ENCODE measurements at regions not wholly inside any gene's neighbourhood (a gene's known extent, or its start where the extent isn't known, plus 50 kb on each side); places are given as distances from the start of the nearest gene placed in this dataset.

DNA sequence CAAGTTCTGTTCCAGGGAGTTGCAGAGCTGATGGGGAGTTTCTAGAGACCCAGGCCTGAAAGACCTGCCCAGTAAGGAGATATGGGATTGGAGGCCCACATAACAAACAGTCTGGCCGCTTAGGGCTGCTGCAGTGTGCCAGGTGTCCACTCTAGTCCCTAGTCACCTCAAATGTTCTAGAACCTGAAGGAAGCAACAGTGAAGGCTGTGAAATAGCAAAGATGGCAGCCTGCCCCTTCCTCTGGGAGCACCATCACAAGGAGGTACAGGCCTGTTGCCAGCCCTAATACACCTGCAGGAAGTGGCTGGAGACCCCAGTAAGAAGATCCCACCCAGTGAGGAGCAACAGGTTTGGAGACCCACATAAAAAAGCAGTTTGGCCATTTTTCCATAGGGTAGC lies 783.8 kb upstream of the EDIL3 start:
- TF ChIP-seq, protein P1, sequence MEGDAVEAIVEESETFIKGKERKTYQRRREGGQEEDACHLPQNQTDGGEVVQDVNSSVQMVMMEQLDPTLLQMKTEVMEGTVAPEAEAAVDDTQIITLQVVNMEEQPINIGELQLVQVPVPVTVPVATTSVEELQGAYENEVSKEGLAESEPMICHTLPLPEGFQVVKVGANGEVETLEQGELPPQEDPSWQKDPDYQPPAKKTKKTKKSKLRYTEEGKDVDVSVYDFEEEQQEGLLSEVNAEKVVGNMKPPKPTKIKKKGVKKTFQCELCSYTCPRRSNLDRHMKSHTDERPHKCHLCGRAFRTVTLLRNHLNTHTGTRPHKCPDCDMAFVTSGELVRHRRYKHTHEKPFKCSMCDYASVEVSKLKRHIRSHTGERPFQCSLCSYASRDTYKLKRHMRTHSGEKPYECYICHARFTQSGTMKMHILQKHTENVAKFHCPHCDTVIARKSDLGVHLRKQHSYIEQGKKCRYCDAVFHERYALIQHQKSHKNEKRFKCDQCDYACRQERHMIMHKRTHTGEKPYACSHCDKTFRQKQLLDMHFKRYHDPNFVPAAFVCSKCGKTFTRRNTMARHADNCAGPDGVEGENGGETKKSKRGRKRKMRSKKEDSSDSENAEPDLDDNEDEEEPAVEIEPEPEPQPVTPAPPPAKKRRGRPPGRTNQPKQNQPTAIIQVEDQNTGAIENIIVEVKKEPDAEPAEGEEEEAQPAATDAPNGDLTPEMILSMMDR (IDR thresholded peaks at IDR 0.05; ENCODE audit: unreplicated experiment), result no peak
- no peak overlapping the region for H3K4me3 Mint-ChIP-seq (ENCODE audit: low read depth, unreplicated experiment)
- DNase-seq, result no peak
- no peaks in the 10 kb centered on the region for H3K27me3 Mint-ChIP-seq (ENCODE audit: unreplicated experiment)
- peaks cover 3% of the 10 kb centered on the region for H3K9me3 Mint-ChIP-seq (ENCODE audit: low read depth, unreplicated experiment)
- no peaks in the 10 kb centered on the region for H3K4me1 Mint-ChIP-seq (ENCODE audit: low read depth, unreplicated experiment)
- intact Hi-C loops (cut with micrococcal nuclease; ENCODE audit: unreplicated experiment), result no loop called here
- H3K27ac Mint-ChIP-seq (ENCODE audit: unreplicated experiment), result no peak overlapping the region
- no TSS peak for BruUV-seq (replicated peaks)
- CTCF ChIA-PET, result no interaction called here
- H3K36me3 Mint-ChIP-seq (ENCODE audit: insufficient read depth, unreplicated experiment), result no peaks in the 10 kb centered on the region

DNA sequence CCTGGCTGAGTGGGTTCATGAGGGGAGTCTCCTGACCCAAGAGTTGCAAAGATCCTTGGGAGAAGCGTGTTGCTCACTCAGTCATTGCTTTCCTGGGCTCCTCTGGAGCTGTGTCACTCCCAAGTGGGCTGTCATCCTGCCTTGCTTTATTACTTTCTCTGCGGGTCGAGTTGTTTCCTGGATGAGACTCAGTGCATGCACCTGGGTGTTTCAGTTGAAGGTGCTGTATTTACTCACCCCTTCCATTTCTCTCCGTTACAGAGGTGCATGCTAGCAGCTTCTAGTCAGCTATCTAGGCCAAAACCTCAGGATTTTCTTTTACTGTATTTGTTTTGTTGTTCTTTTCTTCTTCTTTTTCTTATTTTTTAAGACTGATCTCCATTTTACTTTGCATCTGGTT lies 785.5 kb upstream of the EDIL3 start:
- intact Hi-C loops (cut with micrococcal nuclease; ENCODE audit: unreplicated experiment), result no loop called here
- TF ChIP-seq, protein P1 (IDR thresholded peaks at IDR 0.05; ENCODE audit: unreplicated experiment), result no peak
- H3K4me1 Mint-ChIP-seq (ENCODE audit: low read depth, unreplicated experiment), result no peaks in the 10 kb centered on the region
- no peaks in the 10 kb centered on the region for H3K36me3 Mint-ChIP-seq (ENCODE audit: insufficient read depth, unreplicated experiment)
- no peak overlapping the region for H3K27ac Mint-ChIP-seq (ENCODE audit: unreplicated experiment)
- no peak for DNase-seq
- BruUV-seq (replicated peaks), result no TSS peak
- CTCF ChIA-PET, result no interaction called here
- H3K4me3 Mint-ChIP-seq (ENCODE audit: low read depth, unreplicated experiment), result no peak overlapping the region
- H3K27me3 Mint-ChIP-seq (ENCODE audit: unreplicated experiment), result no peaks in the 10 kb centered on the region
- H3K9me3 Mint-ChIP-seq (ENCODE audit: low read depth, unreplicated experiment), result peaks cover 2% of the 10 kb centered on the region

DNA sequence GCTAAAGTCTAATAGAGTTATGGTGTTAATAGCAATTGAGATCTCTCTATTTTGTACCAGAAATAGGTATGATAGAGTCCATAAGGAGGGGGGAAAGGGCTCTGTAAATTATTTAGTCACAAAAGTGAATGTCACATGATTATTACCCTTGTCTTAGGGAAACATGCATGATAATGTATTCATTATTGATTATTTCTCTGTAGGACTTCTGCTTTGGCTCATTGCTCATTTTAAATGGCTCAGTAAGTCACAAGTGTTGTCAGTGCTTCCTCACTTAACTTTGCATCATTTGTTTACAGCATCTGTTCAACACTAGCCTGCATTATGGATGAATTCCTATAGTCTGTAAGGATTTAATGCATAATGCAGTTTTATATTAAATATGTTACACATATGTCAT lies 788.8 kb upstream of the EDIL3 start:
- Mint-ChIP-seq H3K27me3 (ENCODE audit: unreplicated experiment) (no peaks in the 10 kb centered on the region), H3K4me1 (ENCODE audit: low read depth, unreplicated experiment) (no peaks in the 10 kb centered on the region), H3K4me3 (ENCODE audit: low read depth, unreplicated experiment) (no peak overlapping the region), H3K27ac (ENCODE audit: unreplicated experiment) (no peak overlapping the region), H3K36me3 (ENCODE audit: insufficient read depth, unreplicated experiment) (no peaks in the 10 kb centered on the region), H3K9me3 (ENCODE audit: low read depth, unreplicated experiment) (no peaks in the 10 kb centered on the region)
- intact Hi-C loops (cut with micrococcal nuclease; ENCODE audit: unreplicated experiment), result no loop called here
- CTCF ChIA-PET, result no interaction called here
- TF ChIP-seq, protein P1 (IDR thresholded peaks at IDR 0.05; ENCODE audit: unreplicated experiment), result no peak
- no TSS peak for BruUV-seq (replicated peaks)
- DNase-seq, result no peak

DNA sequence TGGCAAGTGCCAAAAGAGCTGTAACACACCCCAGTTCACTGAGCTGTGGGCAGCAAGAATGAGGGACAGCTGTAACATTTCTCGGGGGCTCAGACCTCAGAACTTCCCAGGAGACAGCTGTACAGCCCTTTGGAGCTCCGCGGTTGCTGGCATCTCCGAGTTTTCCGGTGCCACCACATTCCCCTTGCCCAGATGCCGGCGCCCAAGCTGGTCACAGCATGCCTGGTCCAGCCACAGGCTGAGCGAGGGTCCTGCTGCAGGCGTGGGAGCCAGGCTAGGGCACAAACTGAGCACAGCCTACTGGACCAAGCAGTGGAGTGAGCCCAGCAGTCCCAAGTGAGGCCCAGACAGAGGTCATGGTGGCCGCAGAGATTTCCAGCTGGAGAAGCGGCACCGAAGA lies 797.7 kb upstream of the EDIL3 start:
- H3K9me3 Mint-ChIP-seq (ENCODE audit: low read depth, unreplicated experiment), result no peaks in the 10 kb centered on the region
- CTCF ChIA-PET, result no interaction called here
- no peaks in the 10 kb centered on the region for H3K36me3 Mint-ChIP-seq (ENCODE audit: insufficient read depth, unreplicated experiment)
- no peak overlapping the region for H3K27ac Mint-ChIP-seq (ENCODE audit: unreplicated experiment)
- intact Hi-C loops (cut with micrococcal nuclease; ENCODE audit: unreplicated experiment), result no loop called here
- no peak for DNase-seq
- no peaks in the 10 kb centered on the region for H3K27me3 Mint-ChIP-seq (ENCODE audit: unreplicated experiment)
- BruUV-seq (replicated peaks), result no TSS peak
- H3K4me1 Mint-ChIP-seq (ENCODE audit: low read depth, unreplicated experiment), result peaks cover 4% of the 10 kb centered on the region
- TF ChIP-seq, protein P1 (IDR thresholded peaks at IDR 0.05; ENCODE audit: unreplicated experiment), result no peak
- no peak overlapping the region for H3K4me3 Mint-ChIP-seq (ENCODE audit: low read depth, unreplicated experiment)

DNA sequence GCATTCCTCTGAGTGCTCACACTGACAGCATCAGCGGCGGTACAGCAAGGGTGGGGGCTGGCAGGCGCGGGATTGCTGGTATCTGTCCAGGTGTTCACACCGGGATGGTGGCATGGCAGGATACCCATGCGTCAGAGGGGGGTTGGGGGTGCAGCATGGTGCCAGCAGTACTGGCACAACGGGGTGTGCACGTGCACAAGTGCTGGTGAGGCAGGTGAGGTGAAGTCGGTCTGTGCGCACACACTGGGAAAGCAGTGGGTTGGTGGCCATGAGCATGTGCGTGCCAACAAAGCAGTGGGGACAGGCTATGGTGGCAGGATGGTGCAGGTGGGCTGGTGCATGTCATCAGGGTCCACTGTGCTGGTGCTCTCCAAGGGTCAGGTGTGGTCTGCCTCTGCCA lies 819.6 kb upstream of the EDIL3 start:
- Mint-ChIP-seq H3K36me3 (ENCODE audit: insufficient read depth, unreplicated experiment) (no peaks in the 10 kb centered on the region), H3K27ac (ENCODE audit: unreplicated experiment) (no peak overlapping the region), H3K27me3 (ENCODE audit: unreplicated experiment) (no peaks in the 10 kb centered on the region), H3K9me3 (ENCODE audit: low read depth, unreplicated experiment) (no peaks in the 10 kb centered on the region), H3K4me1 (ENCODE audit: low read depth, unreplicated experiment) (no peaks in the 10 kb centered on the region), H3K4me3 (ENCODE audit: low read depth, unreplicated experiment) (no peak overlapping the region)
- CTCF ChIA-PET, result no interaction called here
- no TSS peak for BruUV-seq (replicated peaks)
- intact Hi-C loops (cut with micrococcal nuclease; ENCODE audit: unreplicated experiment), result no loop called here
- no peak for DNase-seq
- TF ChIP-seq, protein P1 (IDR thresholded peaks at IDR 0.05; ENCODE audit: unreplicated experiment), result no peak
